Left ventricle myocardium inferior (tissue), 1 donor: ENCODE measurements at regions not wholly inside any gene's neighbourhood (a gene's known extent, or its start where the extent isn't known, plus 50 kb on each side); places are given as distances from the start of the nearest gene placed in this dataset.

ENCODE experiments used
- DNase-seq: peaks from one replicate; pipeline ENCODE4 v3.0.0-alpha.2; 2020
- H3K27ac ChIP-seq: fragments of 200-600 bp; replicated peaks from 2 replicates; pipeline ENCODE4 v1.8.0; 2021
- H3K27me3 ChIP-seq: fragments of 200-600 bp; 2 replicates; pipeline ENCODE4 v1.8.0; 2021; ENCODE audit warnings: low read depth
- H3K36me3 ChIP-seq: fragments of 200-600 bp; 2 replicates; pipeline ENCODE4 v1.8.0; 2021
- H3K4me1 ChIP-seq: fragments of 200-600 bp; 2 replicates; pipeline ENCODE4 v1.8.0; 2021
- H3K4me3 ChIP-seq: fragments of 200-600 bp; 2 replicates; pipeline ENCODE4 v1.8.0; 2021; ENCODE audit warnings: mild to moderate bottlenecking, moderate library complexity
- H3K9me3 ChIP-seq: fragments of 200-600 bp; replicated peaks from 2 replicates; pipeline ENCODE4 v1.8.0; 2021
- CTCF ChIP-seq: fragments of 200-600 bp; IDR thresholded peaks from 2 replicates; pipeline ENCODE4 v1.8.0; 2021; ENCODE audit warnings: antibody characterized with exemption, mild to moderate bottlenecking, borderline replicate concordance
- intact Hi-C: fragments of 100-400 bp; cut with micrococcal nuclease; formaldehyde crosslinking; loops from one replicate; pipeline ENCODE4 v1.11.0; 2022
- donor health status: DM: no; HTN: yes; CAD: no; lungs with severe emphysema.

- Histone ChIP-seq H3K9me3 (no peaks in the 10 kb centered on the region), H3K4me1 (no peaks in the 10 kb centered on the region), H3K4me3 (no peak overlapping the region), H3K27me3 (no peaks in the 10 kb centered on the region), H3K36me3 (no peaks in the 10 kb centered on the region), H3K27ac (no peak overlapping the region)
- intact Hi-C loops: no loop called here
- DNase-seq: peak; percentile 19
- no peak for TF ChIP-seq CTCF
Measured at GRCh38 chr1:209485167-209485566, 98.3 kb upstream of the CAMK1G start.

- H3K36me3 ChIP-seq: no peaks in the 10 kb centered on the region
- no peaks in the 10 kb centered on the region for H3K27me3 ChIP-seq
- TF ChIP-seq CTCF: no peak
- H3K9me3 ChIP-seq: no peaks in the 10 kb centered on the region
- no peak overlapping the region for H3K4me3 ChIP-seq
- intact Hi-C loops: no loop called here
- H3K27ac ChIP-seq: no peak overlapping the region
- no peaks in the 10 kb centered on the region for H3K4me1 ChIP-seq
- DNase-seq: no peak
Measured at GRCh38 chr1:209485751-209486150, 97.8 kb upstream of the CAMK1G start.

DNA sequence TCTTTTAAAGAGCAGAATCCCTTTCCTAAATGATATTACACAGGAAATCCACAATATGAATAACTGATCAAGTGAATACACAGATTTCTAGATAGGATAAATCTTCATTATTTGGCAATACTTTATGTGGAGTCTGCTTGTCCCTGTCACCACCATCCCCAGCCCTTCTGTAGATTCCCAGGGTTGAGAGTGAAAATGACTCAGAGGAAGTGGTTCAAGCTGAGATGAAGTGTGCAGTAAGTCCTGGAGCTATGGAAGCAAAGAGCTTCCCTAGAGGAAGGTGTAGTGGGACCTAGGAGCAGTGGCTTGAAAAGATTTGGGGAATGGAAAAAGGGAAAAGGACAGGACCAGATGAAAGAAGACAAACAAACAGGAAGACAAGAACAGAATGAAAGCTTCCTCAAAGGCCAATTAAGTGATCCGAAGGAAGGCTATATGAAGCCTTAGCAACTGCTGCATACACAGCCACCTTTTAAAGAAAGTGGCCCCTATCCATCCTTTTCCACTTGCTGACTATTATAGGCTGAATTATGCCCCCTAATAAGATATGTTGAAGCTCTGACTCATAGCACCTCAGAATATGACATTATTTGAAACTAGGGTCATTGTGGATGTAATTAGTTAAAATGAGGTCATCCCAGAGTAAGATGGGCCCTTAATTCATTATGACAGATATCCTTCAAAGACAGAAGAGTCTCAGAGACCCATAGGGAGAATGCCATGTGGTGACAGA is 96.5 kb upstream of the CAMK1G start:
- no peak for DNase-seq
- Histone ChIP-seq H3K36me3 (no peaks in the 10 kb centered on the region), H3K9me3 (no peaks in the 10 kb centered on the region), H3K27me3 (peaks cover 7% of the 10 kb centered on the region), H3K4me1 (no peaks in the 10 kb centered on the region), H3K27ac (no peak overlapping the region), H3K4me3 (no peak overlapping the region)
- intact Hi-C loops: no loop called here
- no peak for TF ChIP-seq CTCF

GRCh38 chr1:209490013-209490412 is 93.5 kb upstream of the CAMK1G start:
- Histone ChIP-seq H3K4me1 (no peaks in the 10 kb centered on the region), H3K9me3 (peaks cover 2% of the 10 kb centered on the region), H3K4me3 (no peak overlapping the region), H3K27me3 (peaks cover 17% of the 10 kb centered on the region), H3K36me3 (no peaks in the 10 kb centered on the region), H3K27ac (no peak overlapping the region)
- no peak for DNase-seq
- no peak for TF ChIP-seq CTCF
- intact Hi-C loops: no loop called here

DNA sequence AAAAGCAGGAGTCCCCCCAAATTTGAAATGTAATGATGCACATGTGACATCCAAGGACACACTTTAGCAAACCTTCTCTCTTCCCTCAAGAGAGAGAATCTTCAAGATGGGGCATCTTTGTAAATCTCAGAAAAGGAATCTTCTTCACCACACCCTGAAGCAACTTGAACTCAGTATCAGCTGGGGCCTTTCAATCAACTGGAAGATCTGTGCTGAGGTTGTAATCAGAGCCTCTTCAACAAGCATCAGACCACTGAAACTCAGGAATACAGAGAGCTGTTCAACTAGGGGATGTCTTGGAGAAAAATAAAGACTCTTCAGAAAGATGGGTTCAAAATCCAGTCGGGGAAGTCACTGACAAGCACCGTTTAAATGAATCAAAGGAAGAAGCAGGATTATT is 92.5 kb upstream of the CAMK1G start:
- DNase-seq: no peak
- no peak overlapping the region for H3K27ac ChIP-seq
- H3K9me3 ChIP-seq: peaks cover 12% of the 10 kb centered on the region
- no peak overlapping the region for H3K4me3 ChIP-seq
- H3K27me3 ChIP-seq: peaks cover 17% of the 10 kb centered on the region
- H3K36me3 ChIP-seq: no peaks in the 10 kb centered on the region
- H3K4me1 ChIP-seq: no peaks in the 10 kb centered on the region
- intact Hi-C loops: no loop called here
- TF ChIP-seq CTCF: no peak

DNA sequence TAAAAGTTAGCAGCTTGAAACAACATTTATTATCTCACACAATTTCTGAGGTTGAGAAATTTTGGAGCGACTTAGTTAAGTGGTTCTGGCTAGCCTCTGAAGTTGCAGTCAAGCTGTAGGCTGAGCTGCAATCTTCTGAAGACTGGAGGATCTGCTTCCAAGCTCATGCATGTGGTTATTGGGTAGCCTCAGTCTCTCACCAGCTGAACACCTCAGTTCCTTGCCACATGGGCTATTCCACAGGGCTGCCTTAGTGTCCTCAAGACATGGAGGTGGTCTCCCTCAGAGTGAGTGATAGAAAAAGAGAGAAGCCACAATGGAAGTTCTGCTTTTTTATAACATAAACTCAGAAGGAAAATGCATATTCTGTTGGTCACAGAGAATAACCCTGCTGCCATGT is 92.0 kb upstream of the CAMK1G start:
- H3K27ac ChIP-seq: no peak overlapping the region
- H3K4me1 ChIP-seq: no peaks in the 10 kb centered on the region
- H3K27me3 ChIP-seq: peaks cover 17% of the 10 kb centered on the region
- intact Hi-C loops: no loop called here
- no peaks in the 10 kb centered on the region for H3K36me3 ChIP-seq
- no peak overlapping the region for H3K4me3 ChIP-seq
- peaks cover 16% of the 10 kb centered on the region for H3K9me3 ChIP-seq
- no peak for DNase-seq
- TF ChIP-seq CTCF: no peak
